Progenitor cell of endocrine pancreas (in vitro differentiated cells): ENCODE measurements at regions not wholly inside any gene's neighbourhood (a gene's known extent, or its start where the extent isn't known, plus 50 kb on each side); places are given as distances from the start of the nearest gene placed in this dataset.

Experiments
- DNase-seq: peaks from one replicate; pipeline ENCODE4 v3.0.0; 2021; ENCODE audit warnings: low spot score; ENCODE audit not compliant: unreplicated experiment
- H3K27ac Mint-ChIP-seq: 2 replicates; pipeline ENCODE4 v1.8.0; 2021; ENCODE audit warnings: mild to moderate bottlenecking, moderate library complexity, mixed read lengths
- H3K27me3 Mint-ChIP-seq: 2 replicates; pipeline ENCODE4 v1.8.0; 2021; ENCODE audit warnings: mixed read lengths
- H3K36me3 Mint-ChIP-seq: 2 replicates; pipeline ENCODE4 v1.8.0; 2022; ENCODE audit warnings: mixed read lengths; ENCODE audit not compliant: insufficient read depth
- H3K4me1 Mint-ChIP-seq: 2 replicates; pipeline ENCODE4 v1.8.0; 2021; ENCODE audit warnings: low read depth, mixed read lengths
- H3K4me3 Mint-ChIP-seq: 2 replicates; pipeline ENCODE4 v1.8.0; 2021; ENCODE audit warnings: low read depth, mild to moderate bottlenecking, moderate library complexity, mixed read lengths
- H3K9me3 Mint-ChIP-seq: 2 replicates; pipeline ENCODE4 v1.8.0; 2021; ENCODE audit warnings: low read depth, mixed read lengths
- TF ChIP-seq, protein P1 (sequence below): fragments of 200-600 bp; sonication (generic); IDR thresholded peaks from one replicate; pipeline ENCODE4 v1.5.0; 2021; ENCODE audit warnings: antibody characterized with exemption, mild to moderate bottlenecking; ENCODE audit not compliant: unreplicated experiment

DNA sequence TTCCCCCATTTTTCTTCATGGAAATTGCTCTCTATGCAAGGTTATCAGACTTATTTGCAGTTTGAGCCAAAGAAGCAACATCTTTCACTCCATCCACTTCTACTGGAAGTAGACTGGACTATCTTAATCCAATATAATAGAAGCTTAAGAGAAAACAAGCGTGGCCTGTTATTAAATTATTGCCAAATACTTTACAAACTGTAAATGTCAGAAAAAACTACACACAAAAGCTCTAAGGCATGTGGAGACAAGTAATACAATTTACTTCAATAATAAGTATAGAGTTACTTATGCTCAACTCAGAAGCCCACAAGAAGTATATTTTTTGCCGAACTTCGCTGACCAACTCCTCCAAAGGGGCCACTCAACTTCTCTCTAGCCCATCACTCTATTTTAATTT, 120.3 kb downstream of the BDH1 start:
- TF ChIP-seq, protein P1, sequence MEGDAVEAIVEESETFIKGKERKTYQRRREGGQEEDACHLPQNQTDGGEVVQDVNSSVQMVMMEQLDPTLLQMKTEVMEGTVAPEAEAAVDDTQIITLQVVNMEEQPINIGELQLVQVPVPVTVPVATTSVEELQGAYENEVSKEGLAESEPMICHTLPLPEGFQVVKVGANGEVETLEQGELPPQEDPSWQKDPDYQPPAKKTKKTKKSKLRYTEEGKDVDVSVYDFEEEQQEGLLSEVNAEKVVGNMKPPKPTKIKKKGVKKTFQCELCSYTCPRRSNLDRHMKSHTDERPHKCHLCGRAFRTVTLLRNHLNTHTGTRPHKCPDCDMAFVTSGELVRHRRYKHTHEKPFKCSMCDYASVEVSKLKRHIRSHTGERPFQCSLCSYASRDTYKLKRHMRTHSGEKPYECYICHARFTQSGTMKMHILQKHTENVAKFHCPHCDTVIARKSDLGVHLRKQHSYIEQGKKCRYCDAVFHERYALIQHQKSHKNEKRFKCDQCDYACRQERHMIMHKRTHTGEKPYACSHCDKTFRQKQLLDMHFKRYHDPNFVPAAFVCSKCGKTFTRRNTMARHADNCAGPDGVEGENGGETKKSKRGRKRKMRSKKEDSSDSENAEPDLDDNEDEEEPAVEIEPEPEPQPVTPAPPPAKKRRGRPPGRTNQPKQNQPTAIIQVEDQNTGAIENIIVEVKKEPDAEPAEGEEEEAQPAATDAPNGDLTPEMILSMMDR = no peak
- Mint-ChIP-seq H3K36me3 (no peaks in the 10 kb centered on the region), H3K4me1 (peaks cover 9% of the 10 kb centered on the region), H3K9me3 (peaks cover 7% of the 10 kb centered on the region), H3K27ac (no peak overlapping the region), H3K4me3 (no peak overlapping the region), H3K27me3 (peaks cover 28% of the 10 kb centered on the region)
- no peak for DNase-seq

DNA sequence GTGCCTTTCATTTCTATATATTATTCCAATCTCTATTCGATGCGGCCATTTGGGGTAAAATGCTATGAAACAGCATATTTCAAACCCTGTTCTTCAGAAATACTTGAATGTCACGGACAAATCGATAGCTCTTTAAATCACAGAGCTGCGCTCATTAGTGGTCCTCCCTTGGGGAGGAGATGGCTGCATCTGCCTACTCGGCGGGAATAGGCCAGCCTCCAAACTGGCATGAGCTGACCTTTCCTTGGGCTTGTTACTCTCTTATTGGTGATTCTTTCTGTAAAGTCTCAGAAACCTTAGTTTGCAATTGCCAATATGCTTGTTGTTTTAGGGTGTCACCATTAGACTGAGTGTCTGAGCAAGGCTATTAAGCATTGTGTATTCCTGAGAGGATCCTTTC, 120.9 kb downstream of the BDH1 start:
- Mint-ChIP-seq H3K27me3 (peaks cover 31% of the 10 kb centered on the region), H3K27ac (no peak overlapping the region), H3K4me3 (no peak overlapping the region), H3K4me1 (peaks cover 9% of the 10 kb centered on the region), H3K36me3 (no peaks in the 10 kb centered on the region), H3K9me3 (peaks cover 7% of the 10 kb centered on the region)
- TF ChIP-seq, protein P1 = no peak
- DNase-seq = no peak

GRCh38 chr3:197432384-197433127, 123.2 kb downstream of the BDH1 start:
- H3K36me3 Mint-ChIP-seq = no peaks in the 10 kb centered on the region
- peaks cover 7% of the 10 kb centered on the region for H3K9me3 Mint-ChIP-seq
- H3K4me1 Mint-ChIP-seq = peaks cover 9% of the 10 kb centered on the region
- peaks cover 47% of the 10 kb centered on the region for H3K27me3 Mint-ChIP-seq
- no peak overlapping the region for H3K27ac Mint-ChIP-seq
- no peak for DNase-seq
- TF ChIP-seq, protein P1 = no peak
- no peak overlapping the region for H3K4me3 Mint-ChIP-seq

DNA sequence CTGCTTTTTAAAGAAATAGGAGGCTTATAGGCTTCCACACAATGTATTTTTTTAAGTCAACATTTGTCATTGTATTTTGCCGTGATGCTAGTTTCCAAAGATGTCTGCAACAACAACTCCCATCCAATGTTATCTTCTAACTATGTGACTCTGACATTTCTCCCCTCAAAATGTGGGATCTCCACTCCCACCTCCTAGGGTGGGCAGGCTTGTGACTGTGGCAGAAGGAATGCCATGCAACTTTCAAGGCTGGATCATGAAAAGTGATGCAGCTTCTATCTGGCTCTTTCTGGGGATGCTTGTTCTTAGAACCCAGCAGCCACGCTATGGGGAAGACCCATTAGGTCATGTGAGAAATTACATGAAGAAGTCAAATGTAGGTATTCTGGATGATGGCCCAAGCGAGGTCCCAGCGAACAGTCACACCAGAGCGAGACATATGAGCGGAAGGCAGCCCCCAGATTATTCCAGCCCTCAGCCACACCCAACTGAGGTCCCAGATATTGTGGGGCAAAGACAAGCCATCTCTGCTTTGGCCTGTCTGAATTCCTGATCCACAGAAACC, 124.3 kb downstream of the BDH1 start:
- TF ChIP-seq, protein P1 = no peak
- H3K36me3 Mint-ChIP-seq = no peaks in the 10 kb centered on the region
- peaks cover 9% of the 10 kb centered on the region for H3K4me1 Mint-ChIP-seq
- H3K4me3 Mint-ChIP-seq = no peak overlapping the region
- peaks cover 7% of the 10 kb centered on the region for H3K9me3 Mint-ChIP-seq
- H3K27ac Mint-ChIP-seq = no peak overlapping the region
- H3K27me3 Mint-ChIP-seq = peaks cover 54% of the 10 kb centered on the region
- DNase-seq = no peak

- peaks cover 9% of the 10 kb centered on the region for H3K4me1 Mint-ChIP-seq
- DNase-seq = no peak
- TF ChIP-seq, protein P1 = no peak
- H3K27ac Mint-ChIP-seq = no peak overlapping the region
- no peak overlapping the region for H3K4me3 Mint-ChIP-seq
- peaks cover 7% of the 10 kb centered on the region for H3K9me3 Mint-ChIP-seq
- H3K27me3 Mint-ChIP-seq = peaks cover 55% of the 10 kb centered on the region
- H3K36me3 Mint-ChIP-seq = no peaks in the 10 kb centered on the region
Measured at GRCh38 chr3:197430934-197431333, 124.8 kb downstream of the BDH1 start.
